ENCODE measurements at regions not wholly inside any gene's neighbourhood (a gene's known extent, or its start where the extent isn't known, plus 50 kb on each side); places are given as distances from the start of the nearest gene placed in this dataset.

DNA sequence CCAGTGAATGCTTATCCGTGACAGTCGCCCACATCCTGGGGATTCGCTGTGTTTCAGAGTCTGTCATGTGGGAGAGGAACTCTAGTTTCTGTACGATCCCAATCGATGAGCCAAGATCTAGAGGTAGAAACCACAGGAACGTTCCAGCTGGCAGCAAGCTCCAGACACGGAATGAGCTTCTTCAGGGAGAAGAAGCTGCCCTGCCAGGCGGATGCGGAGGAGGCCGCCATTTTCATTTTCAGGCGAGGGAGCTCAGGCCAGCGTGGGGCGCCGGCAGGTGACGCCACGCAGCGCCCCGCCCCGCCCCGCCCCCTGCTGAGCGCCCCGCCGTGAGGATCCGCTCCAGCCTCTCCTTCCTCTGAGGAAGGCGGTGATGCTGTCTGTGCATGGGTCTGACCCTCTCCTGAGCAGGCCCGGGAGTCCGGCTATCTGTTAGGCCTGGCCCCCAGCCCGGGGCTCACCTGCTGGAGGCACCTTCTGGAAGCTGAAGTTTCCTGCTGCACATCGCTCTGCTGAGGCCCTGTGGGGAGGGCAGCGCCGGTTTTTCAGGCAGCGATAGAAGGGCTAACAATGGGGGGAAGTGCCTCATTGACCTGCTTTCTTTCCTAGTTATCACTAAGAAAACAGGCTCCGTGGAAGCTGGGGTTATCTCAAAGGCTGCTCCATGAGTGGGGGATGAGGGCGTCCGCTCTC, 147.5 kb downstream of the ERMARD start:
- DNase-seq = no peak

DNA sequence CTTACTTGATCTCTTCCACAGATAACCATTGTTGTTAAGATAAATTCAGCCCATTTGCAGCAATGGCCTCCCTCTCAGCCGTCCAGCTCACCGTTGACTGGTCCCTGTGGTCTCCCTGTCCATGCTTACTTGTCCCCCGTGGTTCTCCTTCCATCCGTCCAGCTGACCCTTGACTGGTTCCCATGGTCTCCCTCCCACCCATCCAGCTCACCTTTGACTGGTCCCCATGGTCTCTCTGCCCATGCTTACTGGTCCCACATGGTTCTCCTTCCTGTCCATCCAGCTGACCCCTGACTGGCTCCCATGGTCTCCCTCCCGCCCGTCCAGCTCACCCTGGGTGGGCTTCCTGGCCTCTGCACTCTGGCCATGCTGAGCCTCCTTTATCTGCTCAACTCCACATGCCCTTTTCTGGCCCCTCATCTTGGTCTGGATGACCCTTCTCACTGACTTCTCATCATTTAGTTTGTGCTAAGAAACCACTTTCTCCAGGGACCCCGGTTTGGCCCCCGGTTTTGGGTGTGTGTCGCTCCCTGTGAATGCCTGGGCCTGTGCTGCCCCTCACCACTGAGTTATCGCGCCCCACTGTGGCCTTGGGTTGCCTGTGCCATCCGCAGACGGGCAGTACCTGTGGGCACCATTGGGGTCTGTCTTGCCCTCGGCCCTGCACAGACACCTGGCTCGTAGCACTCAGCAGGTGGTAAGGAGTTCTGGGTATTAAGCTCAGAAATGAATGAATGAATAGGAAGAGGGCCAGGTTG, 146.4 kb downstream of the ERMARD start:
- no peak for DNase-seq

GRCh38 chr6:169896826-169897456, 145.5 kb downstream of the ERMARD start:
- DNase-seq = no peak

- DNase-seq = no peak
These were observed 144.7 kb downstream of the ERMARD start for GRCh38 chr6:169895926-169896761.

DNA sequence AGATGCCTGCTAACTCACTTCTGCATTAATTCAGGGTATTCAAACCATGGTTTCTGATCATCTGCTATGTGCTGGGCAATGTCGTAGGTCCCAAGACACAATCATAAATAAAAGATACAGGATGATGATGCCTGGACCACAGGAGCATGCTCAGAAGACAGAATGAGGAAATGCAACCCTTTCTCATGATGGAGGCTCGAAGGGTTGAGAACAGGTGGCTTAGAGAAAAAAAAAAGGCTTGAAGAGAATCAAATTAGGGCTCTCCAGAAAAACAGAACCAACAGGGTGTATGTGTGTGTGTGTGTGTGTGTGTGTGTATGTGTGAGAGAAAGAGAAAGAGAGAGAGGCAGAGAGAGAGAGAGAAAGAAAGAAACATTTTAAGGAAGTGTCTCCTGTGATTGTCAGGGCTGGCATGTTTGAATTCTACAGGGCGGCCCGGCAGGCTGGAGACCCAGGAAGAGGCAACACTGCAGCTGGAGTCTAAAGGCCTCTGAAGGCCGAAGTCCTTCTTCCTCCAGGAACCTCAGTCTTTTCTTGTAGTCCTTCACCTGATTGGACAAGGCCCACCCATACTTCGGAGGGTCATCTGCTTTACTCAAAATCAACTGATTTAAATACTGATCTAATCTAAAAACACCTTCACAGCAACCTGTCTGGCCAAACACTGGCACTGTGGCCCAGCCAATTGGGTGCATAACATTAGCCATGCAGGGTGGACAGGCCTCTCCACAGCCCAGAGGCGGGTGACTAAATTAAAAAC, 143.8 kb downstream of the ERMARD start:
- no peak for DNase-seq

DNA sequence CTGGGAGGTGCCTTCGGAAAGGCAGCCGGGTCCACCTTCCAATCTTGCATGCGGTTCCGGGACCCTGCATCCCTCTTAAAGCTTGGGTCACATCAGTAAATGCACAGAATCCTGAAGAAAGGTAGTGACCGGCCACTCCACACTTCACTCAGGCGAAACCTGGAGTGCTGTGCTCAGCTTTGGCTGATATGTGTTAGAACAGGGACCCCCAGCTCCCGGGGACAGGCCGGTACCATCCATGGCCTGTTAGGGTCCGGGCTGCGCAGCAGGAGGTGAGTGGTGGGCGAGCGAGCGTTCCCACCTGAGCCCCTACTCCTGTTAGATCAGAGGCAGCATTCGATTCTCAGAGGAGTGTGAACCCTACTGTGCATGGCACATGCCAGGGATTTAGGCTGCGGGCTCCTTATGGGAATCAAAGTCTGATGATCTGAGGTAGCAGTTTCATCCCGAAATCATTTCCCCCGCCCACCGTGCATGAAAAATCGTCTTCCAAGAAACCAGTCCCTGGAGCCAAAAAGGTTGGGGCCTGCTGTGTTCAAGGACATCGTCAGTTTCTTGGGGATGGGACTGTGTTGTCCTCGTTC, 143.0 kb downstream of the ERMARD start:
- no peak for DNase-seq

DNA sequence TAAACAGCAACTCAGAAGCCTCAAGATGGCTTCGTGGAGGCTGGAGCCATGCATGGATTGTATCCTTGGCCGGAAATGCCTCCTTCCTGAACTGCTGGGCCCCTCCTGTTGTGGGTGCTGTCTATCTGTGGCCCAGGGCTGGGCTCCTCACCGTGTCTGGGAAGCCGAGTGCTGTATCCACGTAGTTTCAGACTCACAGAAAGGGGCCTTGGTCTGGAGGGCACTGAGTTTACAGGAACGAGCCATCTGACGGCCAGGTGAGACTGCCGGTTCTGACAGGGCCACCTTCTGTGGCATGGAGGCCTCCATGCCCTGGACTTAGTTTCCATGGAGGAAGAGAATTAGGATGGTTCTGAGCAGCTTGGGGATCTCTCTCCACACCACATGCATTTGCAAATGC, 142.2 kb downstream of the ERMARD start:
- no peak for DNase-seq

GRCh38 chr6:169891846-169892245, 140.4 kb downstream of the ERMARD start:
- no peak for DNase-seq

- DNase-seq = no peak
These were observed 140.0 kb downstream of the ERMARD start for GRCh38 chr6:169891421-169891820.

DNA sequence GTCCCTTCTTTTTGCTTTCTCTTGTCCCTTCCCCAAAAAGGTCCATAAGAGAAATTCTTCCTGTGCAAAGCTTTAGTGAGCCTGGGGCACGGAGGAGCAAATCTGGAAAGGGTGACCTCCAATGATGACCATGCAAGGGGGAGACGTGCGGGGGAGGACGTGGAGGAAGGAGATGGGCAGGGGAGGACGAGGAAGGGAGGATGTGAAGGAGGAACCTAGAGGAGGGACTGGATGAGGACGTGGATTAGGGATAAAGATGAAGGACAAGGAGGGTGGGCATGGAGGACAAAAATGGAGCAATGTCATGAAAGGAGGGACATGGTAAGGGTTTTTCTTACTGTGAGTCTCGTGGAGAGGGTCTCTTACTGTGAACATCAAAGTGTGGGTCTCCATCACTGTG, 139.5 kb downstream of the ERMARD start:
- no peak for DNase-seq

- DNase-seq = no peak
These were observed 138.6 kb downstream of the ERMARD start for GRCh38 chr6:169890049-169890448.

GRCh38 chr6:169887529-169888140, 136.2 kb downstream of the ERMARD start:
- DNase-seq = no peak

- no peak for DNase-seq
These were observed 135.3 kb downstream of the ERMARD start for GRCh38 chr6:169886631-169887227.

DNA sequence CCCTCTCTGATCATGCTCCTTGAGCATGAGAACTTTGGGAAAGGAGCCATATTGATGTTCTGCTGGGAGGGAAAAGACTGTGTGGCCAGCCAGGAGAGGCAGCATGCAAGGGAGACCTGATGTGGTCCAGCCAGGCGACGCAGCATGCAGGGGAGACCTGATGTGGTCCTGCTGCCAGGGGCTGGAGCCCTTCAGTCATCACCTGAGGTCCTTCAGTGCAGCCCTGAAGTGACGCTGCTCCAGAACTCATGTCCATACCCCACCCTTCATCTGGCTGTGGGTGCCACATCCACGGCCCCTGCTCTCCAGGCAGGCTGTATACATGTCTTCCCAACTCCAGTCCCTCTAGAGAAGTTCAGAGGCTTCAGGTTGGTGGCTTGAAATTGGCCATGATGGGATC, 134.4 kb downstream of the ERMARD start:
- no peak for DNase-seq

DNA sequence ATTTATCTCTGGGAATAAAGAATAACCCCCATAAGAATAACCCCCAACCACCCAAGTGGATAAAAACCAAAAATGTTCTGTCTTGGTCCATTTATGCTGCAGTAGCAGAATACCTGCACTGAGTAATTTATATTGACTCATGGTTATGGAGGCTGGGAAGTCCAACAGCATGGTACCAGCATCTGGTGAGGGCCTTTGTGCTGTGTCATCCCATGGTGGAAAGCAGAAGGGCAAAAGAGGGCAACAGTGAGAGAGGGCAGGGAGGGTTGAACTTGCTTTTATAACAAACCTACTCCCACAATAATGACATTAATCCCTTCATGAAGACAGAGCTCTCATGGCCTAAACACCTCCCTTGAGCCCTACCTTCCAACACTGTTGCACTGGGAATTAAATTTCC, 133.7 kb downstream of the ERMARD start:
- no peak for DNase-seq

DNA sequence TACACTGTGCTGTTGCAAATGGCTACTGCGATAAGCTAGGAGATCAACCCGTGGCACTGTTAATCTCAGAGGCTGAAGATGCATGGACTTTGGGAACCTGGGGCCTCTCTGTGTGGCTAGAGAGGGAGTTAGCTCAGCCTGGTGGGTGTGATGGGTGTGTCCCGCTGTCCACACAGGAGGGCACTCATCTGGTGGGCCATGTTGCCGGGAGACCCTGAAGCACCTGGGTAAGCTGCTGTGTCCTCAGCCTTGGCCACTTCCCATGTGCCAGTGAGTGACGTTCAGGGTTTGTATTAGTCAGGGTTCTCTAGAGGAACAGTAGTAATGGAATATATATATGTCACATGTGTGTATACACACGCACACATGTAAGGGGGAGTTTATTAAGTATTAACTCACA, 132.7 kb downstream of the ERMARD start:
- no peak for DNase-seq

DNA sequence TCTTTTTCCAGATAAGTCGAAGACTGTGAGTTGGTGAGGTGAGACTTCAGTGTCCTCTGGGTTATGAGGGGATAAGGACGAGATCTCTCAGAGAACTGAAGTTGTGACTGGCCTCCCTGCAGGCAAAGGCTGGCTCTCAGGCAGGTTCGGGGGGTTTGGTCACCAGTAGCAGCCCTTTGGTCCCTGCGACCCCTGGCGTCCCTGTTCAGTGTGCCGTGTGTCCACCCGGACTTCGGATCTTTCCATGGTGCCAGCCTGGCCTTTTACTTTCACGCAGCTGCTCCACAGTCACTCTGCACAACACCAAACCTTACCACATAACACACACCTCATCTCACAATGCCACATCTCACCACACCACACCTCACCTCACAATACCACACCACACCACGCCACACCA, 131.9 kb downstream of the ERMARD start:
- no peak for DNase-seq

DNA sequence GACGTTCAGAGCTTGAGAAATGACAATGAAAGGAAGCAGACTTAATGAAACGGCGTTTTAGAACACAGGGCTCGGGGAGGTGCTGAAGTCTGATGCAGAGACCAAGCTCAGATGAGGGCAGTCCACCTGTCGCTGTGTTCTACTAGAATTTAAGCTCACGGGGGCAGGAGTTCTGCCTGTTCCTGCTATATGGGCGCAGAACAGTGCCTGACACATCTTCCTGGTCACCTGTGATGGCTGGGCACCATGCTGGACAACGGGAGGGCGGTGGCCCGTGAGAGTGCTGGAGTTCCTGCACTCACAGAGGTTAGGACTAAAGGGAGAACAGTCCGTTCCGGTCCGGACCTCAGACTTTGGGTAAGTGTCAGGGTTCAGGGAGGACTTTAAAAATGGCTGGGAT, 130.6 kb downstream of the ERMARD start:
- no peak for DNase-seq

DNA sequence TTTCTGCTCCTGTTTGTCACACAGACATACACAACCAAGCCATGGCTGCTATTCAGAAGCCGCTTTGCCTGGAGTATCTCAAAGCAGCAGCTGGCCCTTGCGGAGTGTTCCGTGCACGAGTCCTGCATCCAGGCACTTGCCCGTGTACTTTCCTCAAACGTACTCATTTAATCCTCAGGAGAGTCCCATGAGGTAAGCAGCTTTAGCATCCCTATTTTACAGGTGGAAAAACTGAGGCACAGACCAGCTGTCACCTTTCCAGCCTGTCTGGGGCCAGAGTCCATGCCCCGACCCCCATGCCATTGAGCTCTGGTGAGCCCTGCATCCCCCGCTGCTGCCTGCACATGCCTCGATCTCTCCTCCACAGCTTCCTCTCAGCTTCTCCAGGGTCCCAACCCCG, 130.0 kb downstream of the ERMARD start:
- no peak for DNase-seq

- DNase-seq = no peak
These were observed 129.1 kb downstream of the ERMARD start for GRCh38 chr6:169880516-169880915.

DNA sequence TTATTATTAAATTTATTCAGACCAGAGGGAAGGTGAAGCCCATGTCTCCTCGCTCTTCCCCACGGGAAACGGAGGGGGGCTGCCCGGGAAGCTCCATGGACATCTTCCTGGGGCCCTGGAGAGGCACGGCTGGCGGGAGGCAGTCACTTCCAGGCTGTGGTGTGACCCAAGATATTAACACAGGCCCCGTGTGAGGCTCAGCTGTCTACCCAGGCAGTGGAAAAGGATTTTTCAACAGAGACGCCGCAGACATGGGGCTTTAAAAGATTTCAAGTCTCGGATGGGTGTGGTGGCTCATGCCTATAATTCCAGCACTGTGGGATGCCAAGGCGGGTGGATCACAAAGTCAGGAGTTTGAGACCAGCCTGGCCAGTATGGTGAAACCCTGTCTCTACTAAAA, 117.9 kb downstream of the ERMARD start:
- DNase-seq = no peak

Data from NCI-H2081 (cell line).